CD8-positive, alpha-beta memory T cell (primary cell): ENCODE measurements at regions not wholly inside any gene's neighbourhood (a gene's known extent, or its start where the extent isn't known, plus 50 kb on each side); places are given as distances from the start of the nearest gene placed in this dataset.

ENCODE experiments used
- CTCF ChIA-PET: fragments of 350-600 bp; sonication (Branson Sonifier 250); formaldehyde crosslinking; loops from one replicate; lab custom pipeline; 2021; ENCODE audit warnings: antibody characterized with exemption; lab: Charles Lee
- POLR2A ChIA-PET: fragments of 350-600 bp; sonication (Branson Sonifier 250); formaldehyde crosslinking; loops from one replicate; lab custom pipeline; 2021; ENCODE audit warnings: antibody characterized with exemption; lab: Charles Lee
- DNase-seq, 5 donors: peaks; one replicate each; pipeline versions ENCODE4 v3.0.0 to v3.0.0-alpha.2; 2020 to 2022; ENCODE audit warnings: mixed read lengths in 1 of 5
- H3K27ac ChIP-seq: one replicate; pipeline ENCODE4 v1.7.0; 2013; ENCODE audit warnings: low read depth, mild to moderate bottlenecking, low read length, moderate library complexity
- H3K27me3 ChIP-seq: 2 replicates; pipeline ENCODE4 v1.7.0; 2013; ENCODE audit warnings: low read length, mild to moderate bottlenecking; ENCODE audit not compliant: insufficient read depth, poor library complexity, severe bottlenecking
- H3K36me3 ChIP-seq: 2 replicates; pipeline ENCODE4 v1.7.0; 2013; ENCODE audit warnings: mild to moderate bottlenecking, low read length, moderate library complexity; ENCODE audit not compliant: insufficient read depth
- H3K4me1 ChIP-seq: 2 replicates; pipeline ENCODE4 v1.7.0; 2013; ENCODE audit warnings: mild to moderate bottlenecking, low read length, moderate library complexity; ENCODE audit not compliant: insufficient read depth
- H3K4me3 ChIP-seq: 2 replicates; pipeline ENCODE4 v1.7.0; 2013; ENCODE audit warnings: mild to moderate bottlenecking, low read length
- H3K9me3 ChIP-seq: 2 replicates; pipeline ENCODE4 v1.7.0; 2013; ENCODE audit warnings: mild to moderate bottlenecking, low read length
- H3K27ac Mint-ChIP-seq, 8 donors: one replicate each; pipeline ENCODE4 v1.8.0; 2020 to 2021; ENCODE audit warnings: mixed read lengths in 8 of 8, mild to moderate bottlenecking in 6 of 8, inconsistent platforms in 3 of 8, moderate library complexity in 3 of 8
- H3K27me3 Mint-ChIP-seq, 2 donors: one replicate each; pipeline ENCODE4 v1.8.0; 2020 to 2021; ENCODE audit warnings: mixed read lengths in 2 of 2, mild to moderate bottlenecking in 1 of 2, moderate library complexity in 1 of 2
- H3K36me3 Mint-ChIP-seq, 3 donors: one replicate each; pipeline ENCODE4 v1.8.0; 2020 to 2021; ENCODE audit warnings: mixed read lengths in 3 of 3, inconsistent platforms in 1 of 3, mild to moderate bottlenecking in 1 of 3
- H3K4me1 Mint-ChIP-seq, 3 donors: one replicate each; pipeline ENCODE4 v1.8.0; 2020 to 2021; ENCODE audit warnings: mixed read lengths in 3 of 3, inconsistent platforms in 1 of 3, mild to moderate bottlenecking in 1 of 3
- H3K4me3 Mint-ChIP-seq, 7 donors: one replicate each; pipeline ENCODE4 v1.8.0; 2020 to 2021; ENCODE audit warnings: mixed read lengths in 7 of 7, mild to moderate bottlenecking in 6 of 7, moderate library complexity in 4 of 7, inconsistent platforms in 2 of 7
- H3K9me3 Mint-ChIP-seq, 5 donors: one replicate each; pipeline ENCODE4 v1.8.0; 2020 to 2022; ENCODE audit warnings: mixed read lengths in 5 of 5, mild to moderate bottlenecking in 3 of 5, moderate library complexity in 2 of 5, inconsistent platforms in 1 of 5

DNA sequence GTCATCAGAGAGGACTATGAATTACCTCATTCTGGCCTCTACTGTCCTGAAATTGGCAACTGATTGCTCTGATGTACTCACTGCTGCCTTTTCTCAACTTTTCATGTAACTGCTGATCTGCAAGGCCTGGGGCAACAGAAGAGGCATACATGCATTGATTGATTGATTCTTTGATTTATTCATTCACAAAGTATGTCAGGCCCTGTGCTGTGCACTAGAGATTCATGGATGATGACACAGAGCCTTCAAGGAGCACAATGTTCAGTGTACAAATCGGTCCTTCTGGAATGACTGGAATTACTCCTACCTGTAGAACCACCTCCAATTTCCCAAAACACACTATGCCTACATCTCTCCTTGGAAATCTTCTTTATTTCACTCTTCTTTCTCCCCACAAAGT is 111.3 kb downstream of the LRATD1 start:
- no peak for DNase-seq
- H3K4me1 ChIP-seq: no peaks in the 10 kb centered on the region
- Mint-ChIP-seq H3K36me3 (no peaks in the 10 kb centered on the region), H3K4me3 (no peak overlapping the region), H3K27me3 (no peaks in the 10 kb centered on the region), H3K4me1 (no peaks in the 10 kb centered on the region), H3K9me3 (peaks cover 0 to 2% (median under 1%) of the 10 kb centered on the region in 5 donors), H3K27ac (no peak overlapping the region)
- no peak overlapping the region for H3K4me3 ChIP-seq
- no peaks in the 10 kb centered on the region for H3K27me3 ChIP-seq
- CTCF ChIA-PET: no interaction called here
- POLR2A ChIA-PET: no interaction called here
- H3K27ac ChIP-seq: no peak overlapping the region
- no peaks in the 10 kb centered on the region for H3K9me3 ChIP-seq
- H3K36me3 ChIP-seq: no peaks in the 10 kb centered on the region

GRCh38 chr2:14745288-14746076 is 113.0 kb downstream of the LRATD1 start:
- H3K9me3 ChIP-seq: no peaks in the 10 kb centered on the region
- H3K36me3 ChIP-seq: no peaks in the 10 kb centered on the region
- Mint-ChIP-seq H3K4me1 (no peaks in the 10 kb centered on the region), H3K27me3 (no peaks in the 10 kb centered on the region), H3K4me3 (no peak overlapping the region), H3K27ac (no peak overlapping the region), H3K9me3 (peaks cover 0 to 4% (median 1%) of the 10 kb centered on the region in 5 donors), H3K36me3 (no peaks in the 10 kb centered on the region)
- H3K27ac ChIP-seq: no peak overlapping the region
- ChIA-PET POLR2A (no interaction called here), CTCF (no interaction called here)
- H3K4me3 ChIP-seq: no peak overlapping the region
- no peaks in the 10 kb centered on the region for H3K27me3 ChIP-seq
- no peak for DNase-seq
- no peaks in the 10 kb centered on the region for H3K4me1 ChIP-seq

- H3K4me1 ChIP-seq: no peaks in the 10 kb centered on the region
- H3K36me3 ChIP-seq: no peaks in the 10 kb centered on the region
- Mint-ChIP-seq H3K27me3 (no peaks in the 10 kb centered on the region), H3K9me3 (peaks cover 0 to 4% (median 1%) of the 10 kb centered on the region in 5 donors), H3K4me1 (no peaks in the 10 kb centered on the region), H3K4me3 (no peak overlapping the region), H3K36me3 (no peaks in the 10 kb centered on the region), H3K27ac (no peak overlapping the region)
- ChIA-PET CTCF (no interaction called here), POLR2A (no interaction called here)
- no peak overlapping the region for H3K4me3 ChIP-seq
- H3K27me3 ChIP-seq: no peaks in the 10 kb centered on the region
- no peaks in the 10 kb centered on the region for H3K9me3 ChIP-seq
- no peak for DNase-seq
- H3K27ac ChIP-seq: no peak overlapping the region
These were observed 113.6 kb downstream of the LRATD1 start for GRCh38 chr2:14746133-14746532.

DNA sequence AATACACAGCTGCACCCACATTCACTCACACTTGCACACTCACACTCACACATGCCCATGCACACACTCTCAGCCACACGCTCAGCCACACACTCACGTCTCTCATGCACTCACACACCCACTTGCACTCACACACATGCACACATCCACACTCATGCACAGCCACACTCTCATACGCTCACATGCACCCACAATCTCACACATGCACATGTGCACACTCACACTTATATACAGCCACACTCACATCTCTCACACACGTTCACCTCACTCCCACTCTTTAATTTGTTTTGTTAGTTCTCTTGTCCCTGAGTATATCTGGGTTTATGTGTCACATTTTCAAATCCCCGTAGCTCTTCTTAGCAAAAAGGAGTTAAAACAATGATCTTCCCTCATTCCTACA is 114.9 kb downstream of the LRATD1 start:
- no peak overlapping the region for H3K4me3 Mint-ChIP-seq
- H3K27me3 Mint-ChIP-seq: no peaks in the 10 kb centered on the region
- POLR2A ChIA-PET: no interaction called here
- H3K9me3 Mint-ChIP-seq: peaks cover 0 to 4% (median 1%) of the 10 kb centered on the region in 5 donors
- Histone ChIP-seq H3K27ac (no peak overlapping the region), H3K9me3 (no peaks in the 10 kb centered on the region), H3K27me3 (no peaks in the 10 kb centered on the region), H3K4me1 (no peaks in the 10 kb centered on the region), H3K36me3 (no peaks in the 10 kb centered on the region), H3K4me3 (no peak overlapping the region)
- H3K36me3 Mint-ChIP-seq: no peaks in the 10 kb centered on the region
- CTCF ChIA-PET: no interaction called here
- no peak overlapping the region for H3K27ac Mint-ChIP-seq
- H3K4me1 Mint-ChIP-seq: no peaks in the 10 kb centered on the region
- DNase-seq: no peak

DNA sequence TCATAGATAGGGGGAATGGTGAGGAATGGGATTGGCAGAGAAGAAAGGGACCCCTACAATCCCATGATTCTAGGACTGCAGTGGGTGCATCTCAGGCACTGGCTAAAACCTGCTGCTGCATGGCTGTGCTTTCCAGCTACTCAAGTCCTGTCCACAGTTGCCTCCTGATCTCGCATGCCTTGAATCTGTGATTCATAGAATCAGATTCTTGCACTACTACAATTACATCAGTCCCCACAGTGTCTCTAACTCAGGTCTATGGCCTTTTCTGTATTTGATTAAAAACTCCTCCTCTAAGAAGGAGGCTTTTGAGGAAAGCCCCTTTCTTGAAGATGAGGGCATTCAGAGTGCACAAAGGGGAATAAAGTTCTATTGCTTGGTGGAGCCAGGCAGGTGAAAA is 117.4 kb downstream of the LRATD1 start:
- no peaks in the 10 kb centered on the region for H3K27me3 Mint-ChIP-seq
- Histone ChIP-seq H3K36me3 (no peaks in the 10 kb centered on the region), H3K4me1 (no peaks in the 10 kb centered on the region), H3K27ac (no peak overlapping the region), H3K4me3 (no peak overlapping the region), H3K27me3 (no peaks in the 10 kb centered on the region), H3K9me3 (no peaks in the 10 kb centered on the region)
- H3K36me3 Mint-ChIP-seq: no peaks in the 10 kb centered on the region
- DNase-seq: no peak
- no peaks in the 10 kb centered on the region for H3K4me1 Mint-ChIP-seq
- ChIA-PET POLR2A (no interaction called here), CTCF (no interaction called here)
- no peak overlapping the region for H3K4me3 Mint-ChIP-seq
- H3K27ac Mint-ChIP-seq: no peak overlapping the region
- peaks cover 0 to 4% (median 0%) of the 10 kb centered on the region in 5 donors for H3K9me3 Mint-ChIP-seq

DNA sequence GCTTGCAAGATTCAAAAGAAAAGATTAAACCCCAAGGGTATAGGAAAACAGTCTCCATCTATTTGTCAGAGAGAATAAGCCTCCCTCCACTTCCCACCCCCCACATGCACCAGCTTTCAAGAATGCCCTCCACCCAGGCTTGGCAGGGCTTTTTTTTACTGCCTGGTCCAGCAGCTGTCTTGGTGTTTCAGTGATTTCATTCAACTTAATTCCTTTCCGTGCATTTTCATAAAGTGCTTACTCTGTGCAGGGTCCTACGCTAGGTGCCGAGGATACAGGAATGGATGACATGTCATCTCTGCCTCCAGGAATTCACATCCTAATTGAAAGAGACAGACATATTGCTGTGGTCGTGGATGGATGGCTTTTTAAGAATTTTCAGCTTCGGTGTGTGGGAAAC is 117.9 kb downstream of the LRATD1 start:
- Mint-ChIP-seq H3K4me1 (no peaks in the 10 kb centered on the region), H3K27me3 (no peaks in the 10 kb centered on the region), H3K9me3 (peaks cover 0 to 4% (median 0%) of the 10 kb centered on the region in 5 donors), H3K27ac (no peak overlapping the region), H3K36me3 (no peaks in the 10 kb centered on the region), H3K4me3 (no peak overlapping the region)
- Histone ChIP-seq H3K27ac (no peak overlapping the region), H3K9me3 (no peaks in the 10 kb centered on the region), H3K4me3 (no peak overlapping the region), H3K36me3 (no peaks in the 10 kb centered on the region), H3K27me3 (no peaks in the 10 kb centered on the region), H3K4me1 (no peaks in the 10 kb centered on the region)
- ChIA-PET CTCF (no interaction called here), POLR2A (no interaction called here)
- DNase-seq: no peak

- Histone ChIP-seq H3K4me3 (no peak overlapping the region), H3K4me1 (no peaks in the 10 kb centered on the region), H3K36me3 (no peaks in the 10 kb centered on the region), H3K27ac (no peak overlapping the region), H3K9me3 (no peaks in the 10 kb centered on the region), H3K27me3 (no peaks in the 10 kb centered on the region)
- Mint-ChIP-seq H3K4me1 (no peaks in the 10 kb centered on the region), H3K36me3 (no peaks in the 10 kb centered on the region), H3K27ac (no peak overlapping the region), H3K4me3 (no peak overlapping the region), H3K9me3 (peaks cover 0 to 4% (median 0%) of the 10 kb centered on the region in 5 donors), H3K27me3 (no peaks in the 10 kb centered on the region)
- DNase-seq: no peak
- POLR2A ChIA-PET: no interaction called here
- CTCF ChIA-PET: no interaction called here
These were observed 119.1 kb downstream of the LRATD1 start for GRCh38 chr2:14751581-14751980.

GRCh38 chr2:14752295-14752694 is 119.8 kb downstream of the LRATD1 start:
- DNase-seq: no peak
- Mint-ChIP-seq H3K9me3 (peaks cover 0 to 4% (median 0%) of the 10 kb centered on the region in 5 donors), H3K4me3 (no peak overlapping the region), H3K27ac (no peak overlapping the region), H3K27me3 (no peaks in the 10 kb centered on the region), H3K36me3 (no peaks in the 10 kb centered on the region), H3K4me1 (no peaks in the 10 kb centered on the region)
- no peaks in the 10 kb centered on the region for H3K27me3 ChIP-seq
- POLR2A ChIA-PET: no interaction called here
- no peaks in the 10 kb centered on the region for H3K4me1 ChIP-seq
- H3K27ac ChIP-seq: no peak overlapping the region
- CTCF ChIA-PET: no interaction called here
- H3K36me3 ChIP-seq: no peaks in the 10 kb centered on the region
- no peaks in the 10 kb centered on the region for H3K9me3 ChIP-seq
- no peak overlapping the region for H3K4me3 ChIP-seq
